NCI-H1092 (cell line): ENCODE measurements at regions not wholly inside any gene's neighbourhood (a gene's known extent, or its start where the extent isn't known, plus 50 kb on each side); places are given as distances from the start of the nearest gene placed in this dataset.

Source experiments
- DNase-seq: peaks from one replicate; lab custom pipeline; 2025; lab: John Stamatoyannopoulos, UW

DNA sequence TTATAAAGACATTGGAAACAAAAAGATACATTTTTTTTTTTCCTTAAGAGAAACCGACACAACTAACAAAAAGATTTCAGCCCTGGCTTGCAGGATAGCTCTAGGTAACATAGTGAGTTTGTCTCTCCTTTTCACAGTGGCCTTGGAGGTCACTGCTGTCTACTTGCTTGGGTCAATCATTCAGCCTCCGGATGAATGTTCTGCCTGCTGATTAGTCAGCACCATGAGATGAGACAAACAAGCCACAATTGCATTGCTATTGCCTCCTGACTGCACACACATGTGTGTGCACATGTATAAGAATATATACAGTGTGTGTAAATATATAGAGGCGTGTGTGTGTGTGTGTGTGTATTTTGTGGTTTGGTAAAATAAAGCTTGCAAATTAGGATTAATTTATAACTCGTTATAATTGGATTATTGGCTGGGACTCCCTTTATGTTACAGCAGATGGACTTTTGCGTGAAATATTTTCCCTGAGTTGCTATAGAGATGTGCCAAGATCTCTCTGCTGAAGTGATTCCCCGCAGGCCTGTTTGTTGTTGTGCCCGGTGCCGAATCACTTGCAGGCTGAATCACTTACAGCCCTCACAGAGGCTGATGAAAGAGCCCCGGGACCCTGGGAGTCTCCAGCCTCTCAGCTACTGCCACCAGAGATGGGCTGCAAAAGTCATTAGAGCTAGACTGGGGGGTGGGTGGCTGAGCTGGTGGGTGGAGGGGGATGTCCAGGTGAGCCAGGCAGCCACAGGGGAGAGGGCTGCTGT is 161.2 kb downstream of the FGF18 start:
- no peak for DNase-seq

DNA sequence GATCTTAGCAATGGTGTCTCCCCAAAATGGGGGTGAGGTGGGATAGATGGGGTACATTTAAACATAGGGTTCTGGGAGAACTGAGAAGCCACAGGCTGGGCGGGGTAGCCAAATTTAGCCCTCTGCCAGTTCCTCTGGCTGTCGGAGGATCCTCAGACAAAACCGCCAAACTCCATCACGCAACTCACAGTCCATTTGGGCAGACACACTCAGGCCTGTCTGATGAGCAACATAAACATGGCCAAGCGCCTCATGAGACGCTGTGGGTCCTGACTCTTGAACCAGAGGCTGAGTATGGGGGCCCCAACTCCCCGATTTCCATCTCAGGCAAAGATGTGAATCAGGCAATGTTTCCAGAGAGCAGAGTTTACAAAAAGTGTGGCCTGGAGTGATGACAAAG is 162.3 kb downstream of the FGF18 start:
- no peak for DNase-seq

DNA sequence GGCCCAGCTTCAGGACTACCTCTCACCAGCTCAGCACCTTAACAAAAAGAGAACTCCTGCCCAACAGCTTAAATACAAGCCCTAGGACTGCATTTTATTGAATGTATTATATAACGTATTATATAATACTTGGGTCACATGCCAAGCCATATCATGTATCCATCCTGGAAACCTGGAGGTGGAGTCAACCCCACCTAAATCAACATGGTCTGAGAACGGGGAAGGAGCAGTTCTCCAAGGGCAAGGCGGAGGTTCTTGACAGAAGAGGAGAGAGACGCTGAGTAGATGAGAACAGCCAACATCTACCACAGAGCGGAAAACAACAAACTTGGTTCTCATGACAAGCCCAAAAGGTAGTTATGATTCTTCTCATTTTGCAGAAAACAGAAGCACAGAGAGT is 163.4 kb downstream of the FGF18 start:
- DNase-seq = no peak

DNA sequence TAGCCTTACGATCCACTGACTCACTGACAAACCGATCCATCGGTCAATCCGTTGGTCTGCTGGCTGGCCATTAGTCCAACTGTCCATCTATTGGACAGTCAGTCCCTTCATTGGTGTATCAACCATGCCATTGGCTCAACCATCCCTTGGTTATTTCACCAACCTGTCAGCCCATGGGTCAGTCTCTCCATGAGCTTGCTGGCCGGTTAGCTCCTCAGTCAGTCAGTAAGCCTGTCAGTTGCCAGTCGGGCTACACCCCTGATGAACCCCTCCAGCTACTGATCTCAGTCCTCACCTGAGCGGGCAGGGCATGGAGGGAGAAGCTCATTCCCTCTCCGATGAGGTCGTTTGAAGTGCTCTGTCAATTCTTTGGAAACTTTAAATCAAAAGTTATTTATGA is 166.5 kb downstream of the FGF18 start:
- no peak for DNase-seq

DNA sequence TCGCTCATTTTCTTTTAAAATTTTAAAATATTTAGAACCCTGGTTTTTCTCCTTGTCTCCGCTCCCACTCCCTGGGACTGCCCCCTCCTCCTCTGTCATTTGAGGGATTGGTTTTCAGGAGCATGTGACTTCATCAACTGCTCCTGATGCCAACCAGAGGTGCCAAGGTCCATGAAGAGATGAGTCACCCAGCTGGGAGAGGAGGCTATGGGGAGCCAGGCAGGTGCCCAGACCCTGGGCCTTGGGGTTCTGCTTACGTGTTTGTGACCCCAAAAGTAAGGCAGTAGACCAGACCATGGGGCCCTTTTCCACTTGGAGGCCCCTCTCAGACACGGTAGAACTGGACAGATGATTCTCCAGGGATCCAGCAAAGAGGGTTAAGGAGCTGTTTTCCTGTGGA is 167.0 kb downstream of the FGF18 start:
- no peak for DNase-seq

DNA sequence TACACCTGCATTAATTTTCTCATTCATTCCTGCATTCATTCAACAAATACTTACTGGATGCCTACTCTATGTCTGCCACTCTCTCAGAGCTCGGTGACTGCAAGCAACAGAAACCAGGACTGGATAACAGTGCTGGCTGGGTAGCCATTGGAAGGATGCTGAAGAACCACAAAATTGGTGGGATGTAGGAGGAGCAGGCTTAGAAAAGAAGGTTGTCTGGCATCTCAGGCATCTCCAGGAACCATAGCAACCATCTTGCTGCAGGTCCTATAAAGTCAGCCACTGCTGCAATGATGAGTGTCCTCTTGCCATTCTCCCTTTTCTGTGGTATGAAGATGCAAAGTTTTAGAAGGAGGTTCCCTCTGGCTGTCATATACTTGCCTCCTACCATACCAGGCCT is 168.6 kb downstream of the FGF18 start:
- DNase-seq = no peak

DNA sequence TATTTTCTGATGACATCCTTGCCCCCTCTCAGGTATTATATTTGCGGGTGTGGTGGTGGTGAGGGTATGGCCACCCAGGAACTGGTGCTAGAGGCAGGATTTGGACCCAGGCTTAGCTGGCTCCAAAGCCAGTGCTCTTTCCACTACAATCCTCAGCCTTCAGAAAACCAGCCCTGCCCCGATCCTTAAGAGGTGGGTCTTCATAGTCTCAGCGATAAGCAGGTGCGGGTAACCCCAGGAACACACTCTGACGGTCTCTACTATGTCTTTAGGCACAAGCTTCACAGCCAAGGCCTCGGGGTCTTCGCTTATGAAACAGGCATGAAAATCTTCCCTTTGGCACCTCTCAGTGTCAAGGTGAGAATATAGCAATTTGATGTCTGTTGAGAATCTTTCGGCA is 169.3 kb downstream of the FGF18 start:
- DNase-seq = no peak

DNA sequence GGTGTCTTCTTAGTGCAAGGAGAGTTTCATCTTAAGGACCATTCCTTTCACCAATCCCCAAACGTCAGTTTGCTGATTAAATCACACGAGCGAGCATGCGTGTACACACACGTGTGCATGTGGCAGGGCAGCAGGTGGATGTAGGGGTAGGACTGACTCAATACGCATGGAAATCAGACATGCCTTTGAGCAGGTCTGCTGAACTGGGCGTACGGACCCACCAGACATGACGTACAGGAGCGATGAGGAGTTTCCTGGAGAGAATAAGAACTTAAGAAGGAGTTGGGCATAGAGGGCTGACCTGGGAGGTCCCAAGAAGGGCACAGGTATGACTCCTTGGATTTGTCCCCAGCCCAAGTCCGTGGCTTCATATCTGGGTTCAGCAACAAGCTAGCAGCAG is 170.0 kb downstream of the FGF18 start:
- DNase-seq = no peak

DNA sequence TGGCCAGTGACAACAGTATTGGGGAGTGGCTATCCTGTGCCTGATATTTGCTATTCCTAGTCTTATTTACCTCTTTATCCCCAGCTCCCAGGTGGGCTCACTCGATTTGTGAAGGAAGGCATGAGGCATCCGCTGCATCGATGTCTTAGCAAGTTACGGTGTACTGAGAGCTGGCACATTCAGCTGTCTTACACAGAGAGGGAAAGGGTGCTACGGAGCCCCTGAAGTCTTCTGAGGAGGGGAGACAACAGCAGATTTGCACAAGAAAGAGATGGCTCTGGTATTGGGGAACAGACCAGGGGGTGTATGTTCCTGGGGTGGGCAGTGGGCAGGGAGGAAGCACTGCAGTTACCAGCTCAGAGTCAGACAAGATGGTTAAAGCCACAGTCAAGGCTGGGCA is 172.6 kb downstream of the FGF18 start:
- no peak for DNase-seq

DNA sequence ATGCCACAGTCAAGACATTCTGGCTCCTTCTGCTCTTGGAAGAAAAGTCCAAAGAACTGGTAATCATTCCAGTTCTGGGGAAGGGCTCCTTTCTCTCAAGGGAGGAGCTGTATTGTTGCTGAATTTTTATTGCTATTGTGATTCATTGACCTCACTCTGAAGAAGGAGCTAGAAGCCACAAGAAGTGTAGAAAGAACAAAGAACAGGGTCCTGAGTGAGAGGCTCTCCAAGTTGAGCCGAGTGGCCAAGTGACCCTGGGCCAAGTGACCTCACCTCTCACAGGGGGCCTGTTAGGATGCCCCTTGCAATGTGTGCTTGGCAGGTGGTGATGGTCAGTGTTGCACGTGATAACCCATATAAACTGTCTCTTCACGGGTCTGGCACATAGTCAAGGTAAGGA is 173.3 kb downstream of the FGF18 start:
- DNase-seq = no peak

DNA sequence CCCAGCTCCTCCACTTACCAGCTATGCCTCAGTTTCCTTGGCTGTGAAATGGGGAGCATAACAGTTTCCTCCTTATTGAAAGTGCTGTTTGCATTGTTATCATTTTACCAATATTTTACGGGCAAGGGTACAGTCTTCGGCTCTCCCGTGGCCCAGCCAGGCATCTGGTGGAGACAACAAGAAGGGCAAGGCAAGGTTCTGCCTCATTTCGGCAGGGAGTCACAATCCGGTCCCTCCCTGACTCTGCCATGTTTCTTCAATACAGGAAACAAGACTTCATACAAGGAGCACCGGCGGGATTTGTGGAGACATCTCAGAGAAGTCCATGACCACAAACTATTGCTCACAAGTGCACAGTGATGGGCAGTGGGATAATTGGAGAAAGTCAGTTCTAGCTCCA is 174.0 kb downstream of the FGF18 start:
- no peak for DNase-seq

DNA sequence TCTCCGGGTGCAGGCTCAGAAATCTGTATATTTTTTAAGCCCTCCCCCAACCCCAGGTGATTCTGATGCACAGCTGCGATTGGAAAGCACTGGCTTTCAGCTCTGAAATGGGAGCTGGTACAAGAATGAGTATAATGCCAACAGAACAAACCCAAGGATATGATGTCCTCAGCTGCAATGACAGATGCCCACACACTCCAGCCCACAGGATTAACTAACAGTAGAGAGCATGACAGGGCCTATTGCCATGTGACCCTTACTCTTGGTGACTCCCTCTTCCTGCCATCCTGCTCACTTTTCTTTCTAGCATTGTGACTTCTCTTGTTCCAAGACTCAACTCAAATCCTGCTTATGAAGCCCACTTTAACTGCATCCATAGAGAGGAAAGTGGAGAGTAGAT is 174.5 kb downstream of the FGF18 start:
- DNase-seq = no peak

DNA sequence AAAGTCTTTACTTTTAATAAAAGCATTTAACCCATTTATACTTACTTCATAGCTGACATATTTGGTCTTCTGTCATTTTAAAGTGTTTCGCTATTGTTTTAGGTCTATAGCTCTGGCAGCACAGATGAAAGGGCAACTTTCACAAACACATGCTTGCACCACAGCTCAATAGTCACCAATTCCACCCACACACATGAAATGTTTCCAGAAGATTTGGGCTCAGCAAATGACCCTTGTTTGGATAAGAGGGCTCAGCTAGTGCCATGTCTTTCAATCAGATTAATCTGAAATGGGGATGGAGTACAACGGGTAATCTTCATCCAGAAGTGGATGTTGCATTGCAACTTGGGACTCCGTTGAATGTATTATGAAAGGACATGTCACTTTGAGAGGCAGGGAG is 176.0 kb downstream of the FGF18 start:
- no peak for DNase-seq

DNA sequence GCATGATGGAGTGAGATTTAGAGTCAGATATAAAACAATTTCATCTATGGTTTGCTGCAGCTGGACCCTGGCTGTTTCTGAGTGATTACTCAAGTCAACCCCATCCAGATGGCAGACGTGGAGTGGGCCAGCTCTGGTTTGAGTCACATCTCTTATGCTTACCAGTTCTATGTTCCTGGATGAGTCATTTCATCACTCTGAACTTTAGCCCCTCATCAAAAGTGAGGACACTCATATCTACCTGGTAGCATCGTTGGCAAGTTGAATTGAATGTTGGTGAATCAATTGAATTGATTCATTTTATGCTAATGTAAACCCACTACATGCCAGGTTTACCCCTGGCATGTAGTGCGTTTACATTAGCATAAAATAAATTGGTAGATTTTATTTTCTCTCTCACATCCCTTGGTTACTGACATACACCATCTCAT is 176.4 kb downstream of the FGF18 start:
- DNase-seq = no peak

DNA sequence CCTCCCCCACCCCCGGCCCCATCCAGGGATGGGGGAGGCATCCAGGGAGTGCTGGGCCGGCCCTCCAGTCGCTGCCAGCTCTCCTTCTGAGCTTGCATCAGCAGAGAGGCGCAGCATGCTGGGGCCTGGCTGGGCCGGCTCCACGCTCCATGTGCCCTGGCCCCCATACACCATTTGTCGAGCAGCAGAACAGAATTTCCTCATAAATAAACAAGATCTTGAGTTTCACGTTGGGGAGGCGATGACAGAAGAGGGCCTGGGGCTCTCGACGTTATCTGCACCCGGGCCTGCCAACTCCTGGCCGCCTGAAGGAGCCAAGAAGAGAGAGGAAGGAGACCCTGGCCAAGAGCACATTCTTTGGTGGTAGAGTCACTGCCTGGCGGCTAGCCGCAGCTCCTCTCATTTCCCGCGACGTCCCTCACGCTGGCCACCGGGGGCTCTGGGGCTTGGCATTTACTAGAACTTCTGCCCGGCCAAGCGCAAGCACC is 177.0 kb downstream of the FGF18 start:
- DNase-seq = no peak

DNA sequence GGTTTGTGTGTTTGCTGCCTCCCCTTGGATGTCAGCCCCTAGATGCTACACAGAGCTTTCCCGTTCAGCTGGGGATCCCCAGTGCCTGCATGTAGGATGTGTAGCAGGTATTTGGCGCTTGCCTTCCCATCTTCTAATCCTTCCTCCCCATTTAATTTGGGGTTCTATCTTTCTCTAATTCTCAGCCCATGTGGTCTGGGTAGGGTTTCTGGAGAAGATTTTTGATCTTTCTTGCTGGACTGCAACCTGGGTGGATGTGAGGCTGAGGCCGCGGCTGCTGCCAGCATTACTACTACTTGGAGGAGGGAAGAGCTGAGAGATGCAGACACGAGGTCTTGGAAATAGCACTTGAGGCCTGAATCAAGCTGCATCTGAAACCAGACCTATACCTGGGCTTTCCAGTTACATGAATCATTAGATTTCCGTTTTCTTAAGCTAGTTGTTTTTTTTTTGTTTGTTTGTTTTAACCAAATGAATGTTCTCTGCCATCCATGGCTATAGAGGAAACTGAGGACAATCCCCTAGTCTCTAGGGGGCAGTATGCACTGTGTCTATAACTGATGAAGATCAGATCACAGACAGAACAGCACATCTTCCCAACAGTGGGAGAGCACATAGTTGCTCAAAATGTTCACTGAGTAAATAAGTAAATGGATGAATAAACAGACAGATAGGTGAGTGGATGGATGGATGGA is 178.6 kb downstream of the FGF18 start:
- DNase-seq = no peak

DNA sequence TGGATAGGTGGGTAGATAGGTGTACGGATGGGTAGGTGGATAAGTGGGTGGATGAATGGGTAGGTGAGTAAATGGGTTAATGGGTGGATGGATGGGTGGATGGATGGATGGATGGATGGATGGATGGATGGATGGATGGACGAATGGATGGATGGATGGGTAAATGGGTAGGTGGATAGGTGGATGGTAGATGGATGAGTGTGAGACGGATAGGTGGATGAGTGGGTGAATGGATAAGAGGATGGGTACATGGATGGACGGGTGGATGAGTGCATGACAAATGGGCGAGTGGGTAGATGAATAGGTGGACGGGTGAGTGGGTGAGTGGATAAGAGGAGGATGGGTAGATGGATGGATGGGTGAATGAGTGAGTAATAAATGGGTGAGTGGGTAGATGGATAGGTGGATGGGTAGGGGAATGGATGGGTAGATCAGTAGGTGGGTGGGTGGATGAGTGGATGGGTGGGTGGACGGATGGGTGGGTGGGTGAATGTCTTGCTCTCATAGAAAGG is 179.2 kb downstream of the FGF18 start:
- no peak for DNase-seq

DNA sequence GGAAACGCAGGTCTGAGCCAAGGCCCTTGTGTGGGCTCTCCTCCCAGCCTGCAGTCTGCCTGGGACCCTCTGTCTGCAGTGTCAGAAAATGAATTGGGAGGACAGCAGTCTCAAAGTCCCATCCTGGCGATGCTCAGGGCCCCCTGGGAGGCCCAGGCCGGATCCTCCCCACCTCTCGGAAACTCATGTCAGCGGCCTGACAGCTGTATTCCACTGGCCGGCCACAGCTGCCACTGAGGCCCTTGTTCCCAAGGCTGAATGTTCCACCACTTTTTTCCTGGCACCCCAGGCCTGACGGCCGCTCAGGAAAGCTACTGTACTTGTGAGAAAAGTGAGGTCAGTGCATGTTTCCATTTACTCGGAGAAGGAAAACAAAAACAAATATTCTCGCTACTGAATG is 180.0 kb downstream of the FGF18 start:
- no peak for DNase-seq

DNA sequence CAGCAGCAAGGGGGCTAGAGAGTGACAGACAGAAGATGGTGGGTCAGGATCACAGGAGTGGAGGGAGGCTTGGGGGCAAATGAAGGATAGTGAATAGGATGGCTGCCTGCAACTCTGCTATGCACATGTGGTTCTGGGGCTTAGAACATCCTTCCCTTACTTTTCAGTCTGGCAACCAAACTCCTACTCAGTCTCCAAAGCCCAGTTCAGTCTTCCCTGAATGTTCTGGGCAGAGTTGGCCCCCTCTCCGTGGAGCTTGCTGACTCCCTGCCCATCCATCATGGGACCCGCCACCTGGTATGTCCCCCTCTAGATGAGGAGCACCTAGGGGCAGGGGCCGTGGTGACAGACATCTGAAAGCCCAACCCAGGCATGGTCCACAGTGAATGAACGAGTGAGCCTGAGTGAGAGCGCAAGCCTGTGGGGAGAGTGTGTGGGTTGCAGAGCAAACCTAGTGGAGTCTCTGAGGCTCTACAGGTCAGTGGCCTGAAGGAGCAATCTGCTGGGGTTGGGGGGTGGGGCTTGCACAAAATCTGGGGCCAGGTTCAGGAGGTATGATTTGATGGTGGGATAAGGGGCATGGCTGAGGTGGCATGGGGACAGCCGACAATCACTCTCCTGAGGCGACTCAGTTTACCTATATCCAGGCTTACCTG is 180.6 kb downstream of the FGF18 start:
- DNase-seq = no peak

DNA sequence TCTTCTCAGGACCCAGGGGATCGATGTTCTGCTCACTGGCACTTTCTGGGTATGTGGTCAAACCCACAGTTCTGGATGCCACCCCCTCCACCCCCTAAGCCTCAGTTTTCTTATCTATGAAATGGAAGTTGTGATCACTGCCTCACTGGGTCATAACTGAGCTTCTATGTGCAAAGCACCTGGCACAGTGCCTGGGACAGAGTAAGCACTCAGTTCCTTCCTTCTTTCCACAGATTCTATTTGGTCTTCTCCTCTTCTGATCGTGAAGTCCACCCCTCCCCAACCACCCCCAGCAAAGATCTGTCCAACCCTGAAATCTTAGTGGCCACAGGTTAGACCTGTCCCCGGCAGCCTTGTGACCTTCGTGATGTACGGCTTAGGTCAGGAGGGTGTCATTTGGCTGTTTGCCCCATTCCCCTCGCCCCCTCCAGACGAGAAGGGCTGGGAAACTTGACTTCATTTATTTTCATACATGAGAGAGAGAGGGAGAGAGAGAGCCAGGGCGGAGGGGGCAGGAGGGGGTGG is 181.4 kb downstream of the FGF18 start:
- no peak for DNase-seq

DNA sequence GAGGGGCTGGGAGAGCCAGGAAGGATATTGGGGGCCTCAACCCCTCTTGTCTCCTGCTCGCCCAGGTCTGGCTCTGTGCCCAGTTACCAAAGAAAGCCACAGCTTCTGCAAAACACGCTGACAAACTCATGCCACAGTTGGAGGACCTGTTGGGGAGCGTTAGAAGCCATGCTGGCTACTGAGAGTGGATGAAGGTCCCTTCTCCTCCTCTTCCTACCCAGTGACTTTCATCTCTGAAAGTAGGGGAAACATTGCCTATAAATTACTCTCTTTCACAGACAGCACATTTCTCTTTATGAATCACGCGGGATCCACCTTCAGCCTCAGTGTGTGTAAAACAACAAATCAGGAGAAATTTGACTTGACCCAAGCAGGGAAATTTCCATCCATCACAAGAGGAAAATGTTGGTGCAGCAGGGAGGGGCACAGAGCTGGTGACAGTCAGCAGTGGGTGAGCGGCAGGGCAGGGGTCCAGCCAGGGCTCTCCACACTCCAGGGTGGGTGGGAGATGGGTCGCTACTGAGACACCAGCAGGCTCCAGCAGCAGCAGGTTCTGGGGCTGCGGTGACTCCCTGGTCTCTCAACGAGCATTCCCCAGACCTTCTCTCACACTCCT is 181.9 kb downstream of the FGF18 start:
- no peak for DNase-seq

DNA sequence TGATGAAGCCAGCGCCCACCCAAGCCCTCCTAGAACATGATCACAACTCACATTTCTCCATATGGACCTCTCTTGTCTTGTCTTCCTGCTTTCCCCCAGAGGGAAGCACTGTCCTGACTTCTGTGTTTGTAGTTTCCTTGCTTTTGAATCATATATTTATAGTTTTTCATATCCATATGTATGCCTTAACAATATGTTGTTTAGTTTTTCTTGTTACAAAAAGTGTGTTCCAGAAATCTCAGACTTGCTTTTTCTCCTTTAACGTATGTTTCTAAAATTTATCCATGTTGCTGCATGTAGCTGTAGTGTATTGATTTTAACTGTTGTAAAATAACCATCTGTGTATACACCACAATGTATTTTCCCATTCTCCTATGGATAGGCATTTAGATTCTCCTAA is 182.0 kb upstream of the SMIM23 start:
- DNase-seq = no peak
